B cell (primary cell): ENCODE measurements at regions not wholly inside any gene's neighbourhood (a gene's known extent, or its start where the extent isn't known, plus 50 kb on each side); places are given as distances from the start of the nearest gene placed in this dataset.

ENCODE experiments used
- EZH2 ChIP-seq: IDR thresholded peaks from 2 replicates; pipeline ENCODE4 v1.6.1; 2012; ENCODE audit warnings: borderline replicate concordance, low read depth, mild to moderate bottlenecking, moderate library complexity, low read length; ENCODE audit not compliant: insufficient read depth, poor library complexity, severe bottlenecking
- TF ChIP-seq, protein P1 (sequence below): fragments of 200-600 bp; IDR thresholded peaks from one replicate; pipeline ENCODE4 v1.8.0; 2022; ENCODE audit warnings: antibody characterized with exemption, mild to moderate bottlenecking

GRCh38 chr2:223652902-223653301 is 50.7 kb upstream of the SCG2 start:
- TF ChIP-seq, protein P1, sequence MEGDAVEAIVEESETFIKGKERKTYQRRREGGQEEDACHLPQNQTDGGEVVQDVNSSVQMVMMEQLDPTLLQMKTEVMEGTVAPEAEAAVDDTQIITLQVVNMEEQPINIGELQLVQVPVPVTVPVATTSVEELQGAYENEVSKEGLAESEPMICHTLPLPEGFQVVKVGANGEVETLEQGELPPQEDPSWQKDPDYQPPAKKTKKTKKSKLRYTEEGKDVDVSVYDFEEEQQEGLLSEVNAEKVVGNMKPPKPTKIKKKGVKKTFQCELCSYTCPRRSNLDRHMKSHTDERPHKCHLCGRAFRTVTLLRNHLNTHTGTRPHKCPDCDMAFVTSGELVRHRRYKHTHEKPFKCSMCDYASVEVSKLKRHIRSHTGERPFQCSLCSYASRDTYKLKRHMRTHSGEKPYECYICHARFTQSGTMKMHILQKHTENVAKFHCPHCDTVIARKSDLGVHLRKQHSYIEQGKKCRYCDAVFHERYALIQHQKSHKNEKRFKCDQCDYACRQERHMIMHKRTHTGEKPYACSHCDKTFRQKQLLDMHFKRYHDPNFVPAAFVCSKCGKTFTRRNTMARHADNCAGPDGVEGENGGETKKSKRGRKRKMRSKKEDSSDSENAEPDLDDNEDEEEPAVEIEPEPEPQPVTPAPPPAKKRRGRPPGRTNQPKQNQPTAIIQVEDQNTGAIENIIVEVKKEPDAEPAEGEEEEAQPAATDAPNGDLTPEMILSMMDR = no peak
- TF ChIP-seq EZH2 = no peak
